HG03439 (cell line): ENCODE measurements at regions not wholly inside any gene's neighbourhood (a gene's known extent, or its start where the extent isn't known, plus 50 kb on each side); places are given as distances from the start of the nearest gene placed in this dataset.

ENCODE experiments used
- ATAC-seq: cut with Tn5 transposase; IDR thresholded peaks from one replicate; pipeline ENCODE4 v1.9.1; 2021; ENCODE audit warnings: mild to moderate bottlenecking, moderate library complexity; ENCODE audit not compliant: unreplicated experiment

DNA sequence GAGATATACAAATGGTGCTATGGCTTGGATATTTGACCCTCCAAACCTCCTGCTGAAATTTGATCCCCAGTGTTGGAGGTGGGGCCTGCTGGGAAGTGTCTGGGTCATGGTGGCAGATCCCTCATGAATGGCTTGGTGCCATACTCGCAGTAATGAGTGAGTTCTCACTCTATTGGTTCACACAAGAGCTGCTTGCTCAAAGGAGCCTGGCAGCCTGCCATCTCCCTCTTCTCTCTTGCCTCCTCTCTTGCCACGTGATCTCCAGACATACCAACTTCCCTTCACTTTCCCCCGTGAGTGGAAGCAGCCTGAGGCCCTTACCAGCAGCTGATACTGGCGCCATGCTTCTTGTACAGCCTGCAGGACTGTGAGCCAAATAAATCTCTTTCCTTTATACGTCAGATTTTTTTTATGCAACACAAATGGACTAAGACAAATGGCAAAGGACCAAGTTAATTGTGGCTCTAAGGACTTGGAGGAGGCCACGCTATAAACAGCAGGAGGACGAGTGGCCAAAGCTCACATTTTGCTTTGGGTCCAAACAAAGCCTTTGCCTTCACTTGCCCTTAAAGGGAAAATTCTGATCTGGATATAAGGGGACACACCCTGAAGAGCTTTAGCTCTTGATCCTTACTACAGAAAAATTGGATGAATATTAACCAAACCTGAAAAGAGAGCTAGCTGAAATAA is 214.7 kb downstream of the SS18 start:
- ATAC-seq: no peak

GRCh38 chr18:25873833-25874232 is 216.6 kb downstream of the SS18 start:
- no peak for ATAC-seq

DNA sequence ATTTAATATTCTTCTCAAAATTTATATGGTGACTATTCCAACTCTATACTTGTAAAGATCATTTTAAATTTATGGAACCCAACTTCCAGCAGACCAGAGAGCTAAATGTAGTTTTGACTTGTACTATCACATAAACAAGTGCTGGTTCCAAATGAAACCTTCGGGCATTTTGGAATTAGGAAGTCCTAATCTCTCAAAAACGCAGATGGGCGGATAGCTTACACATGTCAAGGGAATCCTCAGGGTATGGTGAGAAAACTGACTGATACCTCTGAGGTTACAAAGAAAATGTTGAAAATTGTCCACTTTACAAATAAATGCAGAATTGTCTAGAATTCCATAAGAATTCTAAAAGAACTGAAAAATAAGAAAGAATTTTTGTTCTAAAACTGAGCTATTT is 224.1 kb downstream of the SS18 start:
- ATAC-seq: no peak

DNA sequence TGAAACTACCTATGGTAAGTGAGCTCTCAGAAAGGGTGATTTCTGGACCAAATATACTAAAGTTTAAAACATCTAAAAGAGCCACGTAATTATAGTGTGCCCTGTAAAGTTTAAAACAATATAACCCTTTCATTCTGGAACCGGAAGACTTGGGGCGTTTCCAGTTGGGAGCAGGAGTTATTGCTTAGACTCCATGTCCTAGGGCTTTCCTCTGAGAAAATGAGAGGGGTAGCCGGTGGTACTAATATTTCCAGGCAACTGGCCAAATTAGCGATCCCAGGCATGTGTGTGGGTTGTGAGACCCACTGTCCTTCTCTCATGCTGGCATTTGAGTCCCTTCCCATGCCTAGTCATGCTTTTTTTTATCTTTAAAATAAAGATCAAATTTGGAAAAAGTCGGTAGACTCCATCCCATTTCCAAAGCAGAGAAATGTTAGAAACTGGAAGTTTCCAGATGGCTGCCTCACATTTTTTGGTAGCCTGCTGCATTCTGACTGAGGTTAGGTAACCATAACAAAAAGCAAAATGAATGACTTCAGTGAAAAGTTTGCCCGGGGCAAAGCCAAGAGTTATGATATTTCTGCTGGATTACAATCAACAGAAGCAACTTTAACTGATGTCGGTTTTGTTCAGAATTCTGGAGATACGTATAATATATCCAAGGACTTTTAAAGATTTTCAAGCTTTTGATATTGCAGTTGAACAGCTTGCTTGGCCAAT is 227.4 kb downstream of the SS18 start:
- ATAC-seq: no peak

DNA sequence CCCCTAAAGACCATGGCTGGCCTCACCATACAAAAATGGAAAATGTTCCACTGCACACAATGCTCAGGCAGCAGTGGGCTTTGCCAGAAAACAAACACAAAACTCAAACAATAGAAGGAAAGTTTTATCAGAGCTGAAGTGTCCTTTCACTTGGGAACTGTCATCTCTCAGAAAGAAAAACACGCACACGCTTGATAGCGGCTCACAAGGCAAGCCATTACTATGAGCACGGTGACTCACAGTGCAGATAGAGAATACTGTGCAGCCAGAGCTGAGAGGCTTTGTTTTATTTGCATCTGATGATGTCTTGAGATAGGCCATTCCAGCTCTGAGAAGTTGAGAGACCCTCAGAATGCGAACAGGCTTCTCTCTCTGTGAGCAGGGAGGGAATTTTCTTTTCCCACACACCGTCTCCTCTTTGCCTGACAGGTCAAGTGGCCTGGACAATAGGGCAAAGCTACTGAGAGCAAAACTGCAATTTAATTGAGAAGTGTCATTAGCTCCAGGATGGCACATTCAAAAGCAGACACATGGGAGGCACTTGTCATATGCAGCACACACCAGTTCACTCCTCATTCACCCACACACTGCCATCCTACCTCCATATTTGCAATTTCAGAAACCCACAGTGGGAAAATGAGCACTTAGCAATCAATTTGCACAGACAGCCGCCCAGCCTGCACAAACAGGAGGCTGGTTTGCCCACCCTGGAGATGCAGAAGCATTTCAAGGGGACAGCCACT is 236.6 kb downstream of the SS18 start:
- no peak for ATAC-seq

DNA sequence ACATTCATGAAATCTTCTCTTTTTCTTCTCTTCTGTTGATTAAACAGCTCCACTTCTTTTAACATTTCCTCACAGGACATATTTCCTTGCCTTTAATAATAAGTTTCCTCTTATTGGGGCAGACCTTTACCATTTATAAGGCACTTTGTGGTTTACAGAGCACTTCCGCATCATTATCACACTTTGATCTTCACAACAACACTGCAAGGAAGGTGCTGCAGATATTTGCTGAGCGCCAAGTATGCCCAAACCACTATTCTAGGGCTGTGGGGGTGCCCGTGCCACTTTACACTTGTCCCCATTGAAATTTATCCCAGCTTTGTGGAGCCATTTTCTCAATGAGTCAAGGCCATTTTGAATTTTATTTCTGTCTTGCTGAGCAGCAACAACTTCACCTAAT is 246.6 kb downstream of the SS18 start:
- no peak for ATAC-seq

GRCh38 chr18:25842665-25843064 is 247.7 kb downstream of the SS18 start:
- ATAC-seq: no peak

DNA sequence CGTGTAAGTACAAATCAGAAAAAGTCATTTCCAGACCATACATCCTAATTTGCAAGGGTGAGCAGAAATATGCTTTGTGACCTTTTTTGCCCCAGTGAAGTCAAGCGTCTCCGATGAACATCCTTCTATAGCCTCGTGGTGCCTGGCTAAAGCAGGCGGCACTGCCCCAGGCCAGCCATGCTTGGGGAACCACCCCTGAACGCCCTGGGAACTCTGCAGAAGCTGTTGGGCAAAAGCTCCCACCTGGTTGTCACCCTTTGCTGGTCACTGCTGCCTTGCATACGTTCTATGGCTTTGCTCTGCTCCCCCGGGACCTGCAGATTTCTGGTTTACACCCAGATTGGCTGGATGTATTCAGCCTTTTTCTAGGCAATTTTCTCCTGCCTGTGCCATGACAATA is 256.4 kb downstream of the SS18 start:
- ATAC-seq: no peak

DNA sequence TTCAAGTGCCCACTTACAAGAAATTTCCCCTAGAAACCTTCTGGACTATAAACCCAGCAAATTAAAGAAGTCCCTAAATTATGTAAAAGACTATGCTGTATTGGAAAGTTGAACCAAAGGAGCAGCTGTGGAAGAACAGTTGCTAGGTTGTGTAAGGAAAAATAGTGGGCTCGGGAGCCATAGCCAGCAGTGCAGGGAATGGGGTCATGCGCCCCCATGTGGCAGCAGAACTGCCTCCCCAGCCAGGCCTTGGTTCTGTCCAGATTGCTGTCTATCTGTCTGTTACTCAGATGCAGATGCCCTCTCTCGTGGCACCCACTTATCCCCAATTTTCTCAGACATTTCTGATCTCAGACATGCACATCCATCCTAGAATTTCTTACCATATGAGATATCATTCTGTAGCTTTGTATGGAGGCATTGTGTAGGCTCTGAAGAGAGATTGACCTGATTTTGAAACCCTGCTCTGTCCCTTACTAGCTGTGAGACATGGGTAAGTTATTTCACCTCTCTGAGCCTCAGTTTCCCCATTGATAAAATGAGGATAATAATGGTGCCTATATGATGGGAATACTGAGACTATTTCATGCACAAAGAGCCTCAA is 258.3 kb downstream of the SS18 start:
- peak; percentile 54 for ATAC-seq

DNA sequence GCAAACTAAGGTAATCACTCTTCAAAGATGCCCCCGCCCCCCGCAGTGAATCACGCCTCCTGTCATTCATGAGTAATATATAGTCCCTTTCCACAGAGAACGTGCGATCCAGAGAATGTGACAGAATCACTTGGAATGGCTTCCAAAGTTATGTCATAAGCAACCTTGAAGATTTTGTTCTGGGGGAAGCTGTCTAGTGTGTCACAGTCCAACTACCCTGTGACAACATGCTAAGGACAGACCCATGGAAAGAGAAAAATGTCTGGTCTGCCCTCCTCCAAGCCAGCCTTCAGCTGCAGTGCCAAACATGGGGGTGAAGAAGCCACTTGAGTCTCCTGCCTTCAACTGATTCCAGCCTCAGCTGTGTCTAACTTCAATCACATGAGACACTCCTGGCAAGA is 259.1 kb downstream of the SS18 start:
- ATAC-seq: no peak

DNA sequence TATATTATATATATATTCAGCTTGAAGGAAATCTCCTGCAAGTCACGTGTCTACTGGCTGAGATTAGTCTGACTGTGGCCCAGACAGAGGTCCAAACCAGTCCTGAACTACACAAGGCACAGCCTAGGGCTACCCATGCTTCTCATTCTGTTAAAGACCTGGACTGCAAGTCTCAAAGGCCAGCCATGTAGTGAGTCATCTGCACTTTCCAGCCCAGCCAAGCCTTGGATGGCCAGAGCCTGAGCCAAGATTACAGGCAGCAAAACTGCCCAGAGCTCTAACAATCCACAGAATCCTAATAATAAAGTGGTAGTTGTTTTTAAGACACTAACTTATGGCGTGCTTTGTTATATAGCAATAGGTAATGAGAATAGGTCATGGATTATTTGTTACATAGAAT is 259.6 kb downstream of the SS18 start:
- no peak for ATAC-seq

DNA sequence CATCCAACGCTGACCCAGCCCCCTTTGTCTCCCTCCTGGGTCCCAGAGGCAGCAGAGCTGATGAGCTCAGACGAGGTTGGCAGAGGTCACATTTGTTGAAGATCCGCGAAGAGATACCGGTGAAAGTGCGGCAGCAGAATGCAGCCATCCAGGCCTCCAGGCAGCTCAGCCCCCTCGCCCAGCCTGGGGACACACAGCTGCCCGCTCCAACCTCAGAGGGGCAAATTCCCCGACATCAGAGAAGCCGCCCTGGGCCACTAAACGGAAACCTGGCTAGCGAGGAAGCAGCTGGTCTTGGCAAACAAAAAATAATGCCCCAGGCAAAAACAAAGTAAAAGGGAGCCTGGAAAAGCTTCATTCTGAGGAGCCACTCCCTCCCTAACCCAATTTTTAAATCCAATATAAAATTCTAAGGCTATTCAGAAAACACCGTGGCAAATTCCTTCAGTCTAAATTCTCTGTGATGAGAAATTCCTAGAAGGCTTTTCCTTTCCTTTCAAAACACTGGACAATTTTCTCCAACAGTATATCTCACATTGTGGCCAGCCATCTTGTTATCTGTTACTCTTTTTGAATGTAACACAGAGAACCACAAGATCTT is 262.4 kb downstream of the SS18 start:
- ATAC-seq: no peak

DNA sequence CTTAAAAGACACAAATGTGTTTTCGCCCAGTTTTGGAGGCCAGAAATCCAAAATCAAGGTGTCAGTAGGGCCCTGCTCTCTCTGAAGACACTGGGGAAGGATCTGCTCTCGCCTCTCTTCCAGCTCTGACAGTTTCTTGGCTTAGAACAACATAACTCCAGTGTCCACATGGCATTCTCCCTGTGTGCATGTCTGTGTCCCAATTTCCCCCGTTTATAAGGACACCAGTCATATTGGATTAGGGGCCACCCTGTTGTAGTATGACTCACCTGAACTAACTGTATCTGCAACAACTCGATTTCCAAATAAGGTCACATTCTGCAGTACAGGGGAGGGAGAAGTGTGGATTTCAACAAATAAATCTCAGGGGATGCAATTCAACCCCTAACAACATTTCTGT is 263.2 kb downstream of the SS18 start:
- ATAC-seq: no peak

GRCh38 chr18:25826823-25827222 is 263.6 kb downstream of the SS18 start:
- ATAC-seq: no peak

DNA sequence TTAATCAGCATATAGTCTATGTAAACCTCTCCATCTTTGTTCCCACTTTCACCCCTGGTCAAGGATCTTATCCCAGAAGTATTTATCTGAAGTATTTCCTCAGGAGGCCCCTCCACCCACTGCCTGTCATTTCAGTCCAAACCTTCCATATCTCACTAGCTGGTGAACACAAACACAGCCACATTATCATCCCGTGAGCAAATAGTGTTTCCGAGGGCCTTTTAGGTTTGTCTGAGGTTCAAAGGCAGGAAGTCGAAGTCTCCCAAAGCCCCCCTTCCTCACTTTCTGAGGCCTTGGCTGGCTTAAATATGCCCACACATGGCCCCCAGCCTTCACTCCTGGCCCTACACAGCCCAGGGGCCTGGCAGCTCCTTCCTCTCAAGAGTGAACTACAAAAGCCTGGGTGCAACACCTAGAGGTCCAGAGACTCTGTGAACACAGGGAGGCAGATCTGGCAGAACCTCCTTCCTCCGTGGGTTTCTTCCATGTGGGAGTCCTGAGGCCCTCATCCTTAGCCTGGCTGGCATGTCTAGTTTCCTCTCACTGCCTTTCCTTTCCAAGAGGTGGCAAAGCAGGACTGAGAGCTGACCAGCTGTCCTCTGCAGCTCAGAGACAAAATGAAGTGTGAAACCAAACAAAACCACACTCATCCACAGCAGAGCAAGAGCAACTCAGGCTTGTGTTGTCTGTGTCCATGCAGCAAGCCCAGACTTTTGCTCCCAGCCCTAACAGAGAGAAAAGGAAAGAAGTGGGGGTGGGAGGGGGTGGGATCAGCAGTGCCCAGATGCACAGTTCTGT is 264.2 kb downstream of the SS18 start:
- ATAC-seq: no peak

DNA sequence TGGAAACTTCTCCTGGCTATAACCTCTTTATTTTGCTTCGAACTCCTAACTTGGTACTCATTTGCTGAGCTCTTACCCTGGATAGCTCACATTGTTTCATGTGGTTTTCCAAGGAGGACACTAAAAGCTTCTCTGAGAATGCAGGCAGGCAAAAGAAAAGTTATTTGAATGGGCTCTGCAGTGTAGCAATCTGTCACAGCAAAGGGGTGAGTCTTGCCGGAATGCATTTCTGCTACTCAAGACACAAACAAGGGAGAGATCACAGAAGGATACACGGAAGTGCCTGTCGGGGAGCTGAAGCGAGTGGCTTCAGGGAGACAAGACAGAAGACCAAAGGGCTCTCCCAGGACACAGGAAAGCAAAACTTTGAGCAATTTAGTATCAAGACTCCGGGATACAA is 265.4 kb downstream of the SS18 start:
- no peak for ATAC-seq

- no peak for ATAC-seq
Observed at GRCh38 chr18:25819746-25820363, 270.6 kb downstream of the SS18 start.

DNA sequence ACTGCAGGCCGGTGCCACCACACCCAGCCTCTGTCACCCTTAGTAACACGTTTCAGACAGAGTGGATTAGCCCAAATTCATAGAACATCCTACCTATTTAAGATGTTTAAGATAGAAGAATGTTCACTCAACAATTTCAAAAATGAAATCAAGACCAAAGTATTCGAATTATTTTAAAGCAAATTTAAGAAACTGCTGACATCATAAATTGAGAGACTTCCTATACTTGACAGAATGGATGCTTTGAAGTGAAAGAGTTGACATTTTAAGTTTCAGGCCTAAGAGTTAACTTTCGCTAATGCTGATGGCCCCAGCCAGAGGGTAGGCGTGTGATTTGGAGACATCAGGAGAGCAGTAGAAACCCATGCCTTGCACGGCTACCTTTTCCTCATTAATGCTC is 271.9 kb downstream of the SS18 start:
- ATAC-seq: no peak

- ATAC-seq: no peak
Observed at GRCh38 chr18:25817546-25818237, 272.7 kb downstream of the SS18 start.
